Activated T-cell treated with anti-CD3 and anti-CD28 coated beads for 48 hours (primary cell): ENCODE measurements at regions not wholly inside any gene's neighbourhood (a gene's known extent, or its start where the extent isn't known, plus 50 kb on each side); places are given as distances from the start of the nearest gene placed in this dataset.
"Not testable (repeated sequence)": the region's sequence is repeated elsewhere in the genome, so short reads cannot be mapped to it uniquely, and the experiment has no call there.

Experiments
- DNase-seq: peaks from one replicate; pipeline ENCODE4 v3.0.0-alpha.2; 2020; ENCODE audit warnings: low read depth

- no peak for DNase-seq
Measured at GRCh38 chr9:71632776-71633175, 135.5 kb downstream of the CEMIP2 start.

- DNase-seq: no peak
Measured at GRCh38 chr9:71630377-71630995, 137.8 kb downstream of the CEMIP2 start.

- no peak for DNase-seq
Measured at GRCh38 chr9:71629578-71630215, 138.6 kb downstream of the CEMIP2 start.

GRCh38 chr9:71628247-71628646 lies 140.1 kb downstream of the CEMIP2 start:
- no peak for DNase-seq

GRCh38 chr9:71627537-71627936 lies 140.8 kb downstream of the CEMIP2 start:
- no peak for DNase-seq

DNA sequence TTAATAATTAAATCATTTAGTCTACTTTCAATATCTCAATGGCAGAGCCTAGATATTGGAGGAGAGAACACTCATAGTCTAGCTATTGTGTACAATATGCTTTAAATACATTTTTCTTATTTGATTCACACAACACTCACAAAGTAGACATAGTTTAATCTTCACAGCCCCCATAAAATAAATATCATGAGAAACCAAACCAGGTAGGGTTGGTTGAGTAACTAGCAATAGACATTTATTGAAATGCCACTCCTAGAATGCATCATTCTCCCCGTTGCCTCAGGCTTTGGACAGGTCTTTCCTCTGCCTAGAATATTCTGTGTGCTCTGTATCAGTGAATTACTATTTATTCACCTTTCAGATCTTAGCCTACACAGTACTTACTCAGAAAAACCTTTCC lies 141.9 kb downstream of the CEMIP2 start:
- DNase-seq: no peak

DNA sequence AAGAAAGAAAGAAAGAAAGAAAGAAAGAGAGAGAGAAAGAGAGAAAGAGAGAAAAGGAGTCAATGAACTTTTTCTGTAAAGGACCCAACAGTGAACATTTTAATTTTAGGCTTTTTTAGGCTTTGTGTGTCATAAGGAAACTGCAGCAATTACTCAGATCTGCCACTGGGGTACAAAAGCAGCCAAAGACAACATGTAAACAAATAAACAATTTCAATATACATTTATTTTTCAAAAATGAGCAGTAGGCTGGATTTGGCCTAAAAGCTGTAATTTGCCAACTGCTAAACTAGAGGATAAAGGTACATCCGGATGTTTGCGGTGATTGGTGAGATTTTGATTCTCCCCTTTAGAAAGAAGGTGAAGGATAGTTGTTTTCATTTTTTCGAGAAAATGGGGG lies 143.6 kb downstream of the CEMIP2 start:
- no peak for DNase-seq

- DNase-seq: no peak
Measured at GRCh38 chr9:71620746-71621145, 147.6 kb downstream of the CEMIP2 start.

DNA sequence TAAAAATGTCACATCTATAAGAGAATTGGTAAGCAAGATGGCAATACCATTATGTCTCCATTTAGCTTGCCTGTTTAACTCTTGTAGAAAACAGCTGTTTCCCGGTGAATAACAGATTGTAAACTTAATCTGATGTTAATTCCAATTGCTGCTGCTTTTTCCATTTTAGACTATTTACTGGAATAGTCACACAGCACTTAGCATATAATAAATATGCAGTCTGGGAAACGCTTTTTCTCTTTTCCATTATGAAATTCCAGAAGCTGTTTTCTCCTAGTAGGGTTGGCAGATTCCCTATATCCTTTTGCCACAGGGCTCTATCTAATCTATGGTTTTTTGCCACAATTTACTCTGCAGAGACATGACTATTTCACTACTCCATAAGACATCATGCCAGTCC lies 148.0 kb downstream of the CEMIP2 start:
- no peak for DNase-seq

GRCh38 chr9:71619926-71620325 lies 148.4 kb downstream of the CEMIP2 start:
- DNase-seq: no peak

DNA sequence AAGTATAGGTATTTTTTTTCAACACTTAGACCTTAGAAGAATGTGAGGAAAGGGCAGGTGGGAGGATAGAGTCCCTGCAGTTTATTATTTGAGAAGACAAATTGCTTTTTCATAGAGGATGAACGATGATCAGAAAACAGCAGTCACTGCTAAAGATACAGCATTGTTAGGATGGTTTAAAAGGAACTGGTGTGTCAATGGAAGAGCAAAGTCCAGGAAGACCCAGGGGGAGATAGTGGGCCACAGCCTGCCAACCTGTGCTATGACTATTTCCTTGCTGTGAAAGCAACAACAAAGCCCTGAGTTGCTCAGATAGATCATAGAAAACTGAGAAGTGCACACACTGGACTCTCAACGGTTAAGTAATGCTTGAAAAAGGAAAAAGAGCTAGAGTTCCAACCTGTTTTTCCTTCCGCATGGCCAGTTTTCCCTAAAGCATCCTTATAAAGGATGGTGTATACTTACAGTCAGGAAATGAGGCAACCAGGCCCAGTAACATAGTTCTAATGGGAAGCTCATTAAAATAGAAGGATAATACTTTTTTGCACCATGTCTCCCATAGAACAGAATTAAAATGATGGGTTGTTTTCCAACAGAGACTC lies 153.8 kb downstream of the CEMIP2 start:
- DNase-seq: no peak

- DNase-seq: no peak
Measured at GRCh38 chr9:71612889-71613288, 155.4 kb downstream of the CEMIP2 start.

DNA sequence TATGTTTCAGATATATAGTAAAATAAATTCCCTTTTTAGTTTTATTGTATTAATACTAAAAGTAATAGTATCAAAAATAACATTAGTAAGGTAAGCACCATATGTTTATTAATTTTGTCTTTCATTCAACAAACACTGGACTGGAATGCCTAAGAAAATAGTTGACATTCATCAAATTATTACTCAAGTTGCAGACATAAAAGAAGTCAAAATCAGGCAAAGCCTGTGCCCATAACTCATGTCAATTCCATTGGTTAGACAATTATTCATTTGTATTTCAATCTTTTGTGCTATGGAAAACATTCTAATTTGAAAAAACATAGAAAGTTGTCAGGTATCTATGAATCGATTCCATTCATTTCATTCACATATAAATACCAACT lies 158.9 kb downstream of the CEMIP2 start:
- no peak for DNase-seq

DNA sequence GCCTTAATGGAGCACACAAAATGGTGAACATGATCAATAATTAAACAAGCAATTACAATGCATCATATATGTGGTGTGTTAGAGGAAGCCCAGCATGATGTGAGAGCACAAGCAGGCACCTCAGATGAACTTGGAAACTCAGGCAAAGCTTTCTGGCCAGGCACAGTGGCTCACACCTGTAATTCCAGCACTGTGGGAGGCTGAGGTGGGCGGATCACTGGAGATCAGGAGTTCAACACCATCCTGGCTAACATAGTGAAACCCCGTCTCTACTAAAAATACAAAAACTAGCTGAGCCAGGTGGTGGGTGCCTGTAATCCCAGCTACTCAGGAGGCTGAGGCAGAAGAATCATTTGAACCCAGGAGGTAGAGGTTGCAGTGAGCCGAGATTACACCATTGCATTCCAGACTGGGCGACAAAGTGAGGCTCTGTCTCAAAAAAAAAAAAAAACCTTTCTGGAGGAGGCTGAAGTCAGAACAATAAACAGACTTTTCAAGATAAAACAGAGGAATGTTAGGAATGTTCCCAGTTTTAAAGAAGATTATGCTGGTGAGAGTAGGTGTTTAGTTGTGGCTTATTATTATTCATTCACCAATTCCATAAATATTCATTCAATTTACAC lies 159.4 kb downstream of the CEMIP2 start:
- no peak for DNase-seq

GRCh38 chr9:71608021-71608420 lies 160.3 kb downstream of the CEMIP2 start:
- no peak for DNase-seq

- DNase-seq: no peak
Measured at GRCh38 chr9:71607461-71607881, 160.8 kb downstream of the CEMIP2 start.

DNA sequence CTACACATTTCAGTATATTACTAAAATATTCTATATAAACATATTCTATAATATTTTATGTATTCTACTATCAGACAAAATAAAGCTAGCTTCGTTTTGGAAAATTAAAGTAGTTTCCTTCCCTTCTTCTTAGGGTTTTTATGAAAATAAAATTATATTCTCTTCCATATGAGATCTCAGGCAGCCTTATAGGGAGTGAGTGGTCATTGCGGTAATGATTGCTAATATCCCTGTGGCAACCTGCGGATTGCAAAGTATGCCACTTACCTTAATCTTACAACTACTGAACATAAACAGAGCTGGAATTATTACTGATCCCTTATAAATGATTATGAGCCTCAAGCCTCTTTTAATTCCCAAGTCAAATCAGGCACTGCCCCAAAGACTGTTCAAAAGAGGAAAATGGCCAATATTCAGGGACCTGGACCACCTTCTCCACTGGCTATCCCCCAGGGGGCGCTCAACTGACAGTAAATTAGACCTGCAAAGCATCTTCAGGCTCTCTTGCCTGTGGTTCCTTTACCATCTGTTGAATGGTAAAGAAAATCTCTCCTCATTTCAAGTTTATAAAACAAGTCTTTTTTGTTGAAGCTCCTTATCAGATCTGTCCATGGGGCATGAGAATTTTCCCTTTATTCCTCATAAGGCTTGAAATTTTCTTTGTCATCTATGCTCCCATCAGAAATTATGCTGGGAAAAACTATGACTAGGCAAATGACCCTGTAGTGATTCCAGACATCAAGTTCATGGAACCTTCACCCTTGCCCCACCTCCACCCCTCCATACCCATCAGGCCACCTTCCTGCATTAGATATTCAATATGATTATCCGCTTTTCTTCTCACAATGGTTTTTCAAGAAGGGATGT lies 163.9 kb downstream of the CEMIP2 start:
- peak; percentile 59 for DNase-seq

DNA sequence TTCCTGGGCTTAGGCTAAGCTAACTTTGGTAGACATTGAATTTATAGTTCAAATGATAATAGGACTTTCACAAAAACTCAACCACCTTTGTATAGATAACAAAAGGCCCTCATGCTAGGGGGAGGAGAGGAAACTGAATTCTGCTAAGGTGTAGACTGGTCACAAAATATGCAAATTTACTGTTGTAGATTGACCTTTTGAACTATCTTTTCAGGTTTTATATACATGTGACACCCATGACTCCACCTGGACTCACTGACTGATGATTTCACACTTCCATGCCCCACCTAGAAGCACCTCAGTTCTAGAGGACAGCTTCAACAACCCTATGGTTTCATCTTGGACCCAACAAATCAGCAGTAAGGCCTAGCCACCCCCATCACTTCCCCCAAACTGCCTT lies 165.7 kb downstream of the CEMIP2 start:
- DNase-seq: no peak

DNA sequence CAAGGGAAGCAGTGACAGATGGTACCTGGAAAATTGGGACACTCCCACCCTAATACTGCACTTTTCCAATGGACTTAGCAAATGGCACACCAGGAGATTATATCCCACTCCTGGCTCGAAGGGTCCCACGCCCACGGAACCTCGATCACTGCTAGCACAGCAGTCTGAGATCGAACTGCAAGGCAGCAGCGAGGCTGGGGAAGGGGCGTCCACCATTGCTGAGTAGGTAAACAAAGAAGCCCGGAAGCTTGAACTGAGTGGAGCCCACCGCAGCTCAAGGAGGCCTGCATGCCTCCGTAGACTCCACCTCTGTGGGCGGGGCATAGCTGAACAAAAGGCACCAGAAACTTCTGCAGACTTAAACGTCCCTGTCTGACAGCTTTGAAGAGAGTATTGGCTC lies 172.6 kb downstream of the CEMIP2 start:
- DNase-seq: not testable (repeated sequence)

DNA sequence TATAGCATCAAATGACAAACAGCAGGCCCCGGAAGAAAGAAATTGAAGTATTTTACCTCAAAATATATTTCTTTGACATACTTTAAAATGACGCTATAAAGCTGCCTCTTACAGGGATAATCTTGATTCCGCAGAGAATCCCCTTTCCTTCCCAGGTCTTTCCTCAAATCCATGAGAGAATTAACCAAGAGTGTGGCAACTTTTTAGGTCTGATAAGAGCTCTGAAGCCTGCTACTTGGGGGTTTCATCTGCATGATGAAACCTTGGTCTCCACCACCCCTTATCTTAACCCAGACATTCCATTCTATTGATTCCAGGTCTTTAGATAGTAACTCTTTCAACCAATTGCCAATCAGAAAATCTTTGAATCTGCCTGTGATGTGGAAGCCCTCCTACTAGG lies 173.8 kb downstream of the CEMIP2 start:
- no peak for DNase-seq

GRCh38 chr9:71592400-71592799 lies 175.9 kb downstream of the CEMIP2 start:
- no peak for DNase-seq

GRCh38 chr9:71590362-71590761 lies 178.0 kb downstream of the CEMIP2 start:
- no peak for DNase-seq
